HG02943 (cell line): ENCODE measurements at regions not wholly inside any gene's neighbourhood (a gene's known extent, or its start where the extent isn't known, plus 50 kb on each side); places are given as distances from the start of the nearest gene placed in this dataset.
"Not testable (repeated sequence)": the region's sequence is repeated elsewhere in the genome, so short reads cannot be mapped to it uniquely, and the experiment has no call there.

Experiments used
- ATAC-seq: cut with Tn5 transposase; IDR thresholded peaks from one replicate; pipeline ENCODE4 v1.9.1; 2021; ENCODE audit warnings: mild to moderate bottlenecking, low read depth, moderate library complexity; ENCODE audit not compliant: unreplicated experiment

- no peak for ATAC-seq
Measured at GRCh38 chr5:104088876-104089778, 526.5 kb upstream of the NUDT12 start.

DNA sequence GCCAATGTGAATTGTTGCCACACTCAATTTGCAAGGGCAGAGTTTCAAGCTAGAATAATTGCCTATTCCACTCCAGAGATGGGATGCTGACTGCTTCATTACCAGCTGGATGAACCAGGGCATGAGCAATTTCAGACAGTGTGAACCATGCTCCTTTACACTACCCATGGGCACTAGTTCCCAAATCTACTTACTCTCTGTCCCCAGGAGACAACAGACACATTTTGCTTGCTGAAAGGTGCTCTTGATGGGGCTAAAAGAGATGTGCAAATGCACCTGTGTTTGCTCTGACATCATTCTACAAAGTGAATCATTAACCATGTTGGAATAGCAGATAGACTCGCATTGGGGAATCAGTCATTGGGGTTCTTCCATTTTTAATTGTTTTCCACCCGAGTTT, 522.3 kb upstream of the NUDT12 start:
- no peak for ATAC-seq

DNA sequence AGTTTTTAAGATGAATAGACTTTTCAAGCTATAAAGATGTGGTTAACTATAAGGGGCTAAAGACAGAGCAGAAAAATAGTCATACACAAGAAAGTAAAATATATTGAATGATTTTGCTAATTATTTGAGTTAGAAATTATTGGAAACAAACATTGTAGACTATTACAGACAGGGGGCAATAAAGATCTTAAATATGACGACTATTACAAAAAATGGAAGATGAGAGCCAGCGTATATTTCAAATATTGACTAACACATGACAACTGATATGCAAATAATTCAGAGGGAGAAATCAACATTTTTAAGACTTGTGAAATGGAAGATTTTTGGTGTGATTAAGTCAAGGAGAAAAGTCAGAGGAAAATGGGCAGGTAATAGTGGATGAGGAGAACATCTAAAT, 520.2 kb upstream of the NUDT12 start:
- ATAC-seq, result no peak

- no peak for ATAC-seq
Measured at GRCh38 chr5:104081232-104081631, 518.6 kb upstream of the NUDT12 start.

DNA sequence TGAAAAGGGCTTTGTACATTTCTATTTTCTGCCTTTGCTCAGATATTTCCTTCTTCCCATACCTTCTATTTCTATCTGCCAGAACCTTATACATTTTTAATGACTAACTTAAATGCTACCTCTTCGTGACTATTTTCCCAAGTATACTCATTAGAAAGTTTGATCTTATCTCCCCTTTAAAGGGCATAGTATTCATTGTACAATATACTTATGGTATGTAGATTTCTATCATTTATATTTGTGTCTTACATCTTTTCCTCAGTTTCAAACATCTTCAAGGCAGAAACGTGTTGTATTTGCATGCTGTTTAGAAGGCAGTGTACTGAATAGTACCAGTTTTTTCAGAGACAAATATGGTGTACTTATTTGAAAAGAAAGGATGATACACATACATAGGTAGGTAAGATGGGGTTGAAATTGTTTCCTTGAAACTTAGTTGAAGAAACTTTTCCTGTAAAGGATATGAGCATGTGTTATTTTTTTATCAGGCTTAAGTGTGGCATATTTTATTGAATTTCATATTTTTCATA, 518.1 kb upstream of the NUDT12 start:
- no peak for ATAC-seq

DNA sequence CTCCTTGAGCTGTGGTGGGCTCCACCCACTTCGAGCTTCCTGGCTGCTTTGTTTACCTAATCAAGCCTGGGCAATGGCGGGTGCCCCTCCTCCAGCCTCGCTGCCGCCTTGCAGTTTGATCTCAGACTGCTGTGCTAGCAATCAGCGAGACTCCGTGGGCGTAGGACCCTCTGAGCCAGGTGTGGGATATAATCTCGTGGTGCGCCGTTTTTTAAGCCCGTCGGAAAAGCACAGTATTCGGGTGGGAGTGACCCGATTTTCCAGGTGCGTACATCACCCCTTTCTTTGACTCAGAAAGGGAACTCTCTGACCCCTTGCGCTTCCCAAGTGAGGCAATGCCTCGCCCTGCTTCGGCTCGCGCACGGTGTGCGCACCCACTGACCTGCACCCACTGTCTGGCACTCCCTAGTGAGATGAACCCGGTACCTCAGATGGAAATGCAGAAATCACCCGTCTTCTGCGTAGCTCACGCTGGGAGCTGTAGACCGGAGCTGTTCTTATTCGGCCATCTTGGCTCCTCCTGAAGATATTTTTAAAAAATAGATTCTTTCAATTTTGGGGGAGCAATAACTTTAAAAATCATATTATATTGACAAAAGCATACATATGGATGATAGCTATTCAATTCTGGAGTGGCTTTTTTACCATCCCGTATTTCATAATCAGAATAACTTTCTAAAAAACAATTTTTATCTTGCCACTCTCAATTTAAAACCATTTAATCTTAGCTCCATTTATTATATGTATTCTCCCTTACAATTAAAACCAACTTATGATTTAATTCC, 517.5 kb upstream of the NUDT12 start:
- not testable (repeated sequence) for ATAC-seq

DNA sequence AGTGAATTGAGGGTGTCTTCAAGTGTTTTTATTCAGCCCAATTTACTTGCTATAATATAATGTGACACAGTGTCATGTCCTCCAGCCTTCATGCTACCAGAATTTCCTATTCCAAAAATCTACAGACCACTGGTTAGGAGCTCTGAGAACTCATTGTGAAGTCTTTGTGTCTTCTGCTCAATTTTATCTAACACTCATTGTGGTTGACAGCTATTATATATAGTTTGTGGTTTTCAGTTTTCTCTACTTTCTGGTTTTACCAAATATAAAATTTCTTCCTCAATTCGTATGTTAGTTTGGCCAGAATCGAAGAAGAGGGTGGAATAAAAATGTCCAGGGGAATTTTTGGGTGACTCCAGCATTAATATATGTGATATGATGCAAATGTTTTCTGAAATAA, 509.3 kb upstream of the NUDT12 start:
- ATAC-seq, result no peak

GRCh38 chr5:104062621-104063377, 500.2 kb upstream of the NUDT12 start:
- no peak for ATAC-seq

DNA sequence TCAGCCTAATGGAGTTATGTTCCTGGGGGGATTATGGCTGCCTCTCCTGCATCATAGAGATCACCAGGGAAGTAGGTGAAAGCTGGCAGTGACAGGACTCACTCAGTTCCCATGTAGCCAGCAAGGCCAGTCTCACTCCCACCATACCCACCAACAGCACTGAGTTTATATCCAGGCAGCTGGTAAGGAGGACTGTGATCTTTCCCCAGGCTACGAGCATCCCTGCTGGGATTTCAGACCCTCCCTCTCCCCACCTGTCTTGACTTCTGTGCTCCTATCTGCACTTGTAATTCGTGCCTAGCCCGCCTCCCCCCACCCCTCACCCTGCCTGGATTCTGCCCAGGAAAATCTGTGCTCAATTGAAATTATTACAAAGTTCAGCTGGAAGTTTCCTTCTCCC, 499.1 kb upstream of the NUDT12 start:
- ATAC-seq, result no peak

DNA sequence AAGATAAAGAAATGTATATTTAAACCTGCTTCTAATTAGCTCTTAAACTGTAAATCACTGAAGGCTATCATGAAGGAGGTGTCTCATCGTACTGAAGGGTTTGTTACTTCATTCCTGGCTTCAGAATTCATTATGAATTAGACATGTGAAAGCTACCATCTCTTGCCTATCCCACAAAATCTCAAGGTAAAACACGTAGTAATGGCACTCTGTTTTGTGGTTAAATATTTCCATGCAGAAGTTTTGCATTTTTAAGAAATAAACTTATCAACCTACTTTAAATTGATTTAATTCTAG, 490.7 kb upstream of the NUDT12 start:
- ATAC-seq, result no peak

DNA sequence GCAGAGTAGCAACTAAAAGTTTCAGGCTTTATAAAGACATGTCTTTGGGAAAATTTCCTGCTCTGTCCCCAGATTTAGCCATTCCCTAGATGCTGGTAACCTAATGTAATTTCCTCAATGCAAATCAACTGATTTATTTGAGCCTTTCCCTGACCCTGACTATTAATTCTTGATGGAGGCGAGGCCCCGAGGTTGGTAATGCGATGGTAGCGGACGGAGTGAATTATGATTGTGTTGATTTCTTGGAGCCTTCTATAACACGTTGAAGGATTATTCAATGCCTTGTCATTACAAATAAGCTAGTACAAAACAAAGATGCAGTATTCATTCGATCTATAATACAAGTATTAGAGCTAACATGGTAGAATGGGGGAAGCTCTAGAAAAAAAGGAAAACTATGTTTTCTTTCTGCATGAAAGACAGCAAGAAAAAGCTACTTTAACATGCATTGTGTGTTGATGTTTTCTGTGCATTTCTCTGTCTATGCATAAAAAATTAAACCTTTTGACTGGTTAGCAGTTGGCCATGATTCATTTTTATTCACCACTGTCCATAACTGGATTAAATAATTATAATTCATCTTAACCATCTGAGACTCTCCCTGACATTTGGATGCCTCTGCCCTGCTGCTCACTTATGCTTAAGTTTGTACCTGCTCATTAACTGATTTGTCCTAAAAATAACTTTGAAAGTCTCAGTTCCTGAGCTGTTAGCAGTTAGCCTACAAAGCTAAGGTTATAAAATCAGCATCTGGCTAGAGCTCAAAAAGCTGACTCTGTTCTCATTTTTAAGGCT, 490.2 kb upstream of the NUDT12 start:
- ATAC-seq, result no peak

GRCh38 chr5:104050436-104050835, 487.8 kb upstream of the NUDT12 start:
- ATAC-seq, result no peak

GRCh38 chr5:104049752-104050151, 487.2 kb upstream of the NUDT12 start:
- no peak for ATAC-seq

- no peak for ATAC-seq
Measured at GRCh38 chr5:104048231-104048630, 485.6 kb upstream of the NUDT12 start.

GRCh38 chr5:104045987-104046386, 483.4 kb upstream of the NUDT12 start:
- no peak for ATAC-seq

GRCh38 chr5:104039871-104040270, 477.3 kb upstream of the NUDT12 start:
- not testable (repeated sequence) for ATAC-seq

DNA sequence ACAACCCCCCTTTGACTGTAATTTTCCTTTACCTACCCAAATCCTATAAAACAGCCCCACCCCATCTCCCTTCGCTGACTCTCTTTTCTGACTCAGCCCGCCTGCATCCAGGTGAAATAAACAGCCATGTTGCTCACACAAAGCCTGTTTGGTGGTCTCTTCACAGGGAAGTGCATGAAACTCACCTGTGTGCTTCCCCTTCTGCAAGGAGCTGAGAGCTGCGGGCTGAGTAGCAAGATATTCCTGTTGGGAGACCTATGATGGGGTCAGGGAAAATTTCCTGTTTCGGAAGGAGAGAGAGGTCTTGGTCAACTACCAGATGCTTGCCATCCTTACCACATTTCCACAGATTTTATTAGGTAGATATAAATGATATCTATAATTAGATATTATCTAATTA, 474.5 kb upstream of the NUDT12 start:
- not testable (repeated sequence) for ATAC-seq

- not testable (repeated sequence) for ATAC-seq
Measured at GRCh38 chr5:104033186-104033585, 470.6 kb upstream of the NUDT12 start.

GRCh38 chr5:104024538-104024937, 461.9 kb upstream of the NUDT12 start:
- ATAC-seq, result no peak

GRCh38 chr5:104023739-104024138, 461.1 kb upstream of the NUDT12 start:
- ATAC-seq, result no peak
